Mesenchymal stem cell (in vitro differentiated cells and primary cell): ENCODE measurements at regions not wholly inside any gene's neighbourhood (a gene's known extent, or its start where the extent isn't known, plus 50 kb on each side); places are given as distances from the start of the nearest gene placed in this dataset.
A peak's percentile ranks its signal among the peaks of the same experiment; 100 is the strongest.

Source experiments
- DNase-seq: peaks from one replicate; pipeline ENCODE4 v3.0.0-alpha.2; 2013
- H2AFZ ChIP-seq: one replicate; pipeline ENCODE4 v1.6.1; 2013; ENCODE audit warnings: low read depth, mild to moderate bottlenecking, control low read depth, inconsistent platforms, low read length, moderate library complexity
- H2AK5ac ChIP-seq: 2 replicates; pipeline ENCODE4 v1.6.1; 2013; ENCODE audit warnings: low read length, moderate library complexity, mild to moderate bottlenecking, inconsistent platforms; ENCODE audit not compliant: severe bottlenecking
- H2BK120ac ChIP-seq: one replicate; pipeline ENCODE4 v1.6.1; 2013; ENCODE audit warnings: low read depth, mild to moderate bottlenecking, inconsistent platforms, low read length, moderate library complexity
- H2BK12ac ChIP-seq, 2 experiments: one replicate each; pipeline ENCODE4 v1.6.1; 2013; ENCODE audit warnings: inconsistent platforms in 2 of 2, low read length in 2 of 2, mild to moderate bottlenecking in 2 of 2, moderate library complexity in 2 of 2, control low read depth in 1 of 2
- H2BK15ac ChIP-seq: one replicate; pipeline ENCODE4 v1.6.1; 2013; ENCODE audit warnings: mild to moderate bottlenecking, low read depth, inconsistent platforms; ENCODE audit not compliant: poor library complexity, severe bottlenecking
- H2BK5ac ChIP-seq: 2 replicates; pipeline ENCODE4 v1.6.1; 2013; ENCODE audit warnings: low read depth, mild to moderate bottlenecking, low read length, control low read depth, inconsistent platforms; ENCODE audit not compliant: poor library complexity, severe bottlenecking
- H3K14ac ChIP-seq, 2 experiments: one replicate each; pipeline ENCODE4 v1.6.1; 2013; ENCODE audit warnings: inconsistent platforms in 2 of 2, low read length in 2 of 2, control low read depth in 1 of 2, mild to moderate bottlenecking in 1 of 2, moderate library complexity in 1 of 2
- H3K18ac ChIP-seq, 2 experiments: one replicate each; pipeline ENCODE4 v1.6.1; 2013; ENCODE audit warnings: inconsistent platforms in 2 of 2, low read length in 2 of 2, control low read depth in 1 of 2, low read depth in 1 of 2, mild to moderate bottlenecking in 1 of 2
- H3K23ac ChIP-seq, 2 experiments: one replicate each; pipeline ENCODE4 v1.6.1; 2013; ENCODE audit warnings: inconsistent platforms in 2 of 2, low read length in 2 of 2, mild to moderate bottlenecking in 2 of 2, moderate library complexity in 2 of 2, control low read depth in 1 of 2
- H3K27ac ChIP-seq: 2 replicates; pipeline ENCODE4 v1.5.1; 2013; ENCODE audit warnings: mild to moderate bottlenecking, moderate library complexity, low read length, control low read depth, inconsistent platforms; ENCODE audit not compliant: poor library complexity, severe bottlenecking
- H3K27me3 ChIP-seq, 2 experiments: 2 replicates each; pipeline versions ENCODE4 v1.6.1 to v1.7.0; 2013; ENCODE audit warnings: low read length in 2 of 2, mild to moderate bottlenecking in 2 of 2, moderate library complexity in 2 of 2, control low read depth in 1 of 2, inconsistent platforms in 1 of 2; ENCODE audit not compliant: control insufficient read depth in 1 of 2, insufficient read depth in 1 of 2
- H3K36me3 ChIP-seq, 2 experiments: 2 replicates each; pipeline versions ENCODE4 v1.6.1 to v1.7.0; 2013; ENCODE audit warnings: low read length in 2 of 2, control low read depth in 1 of 2, inconsistent platforms in 1 of 2, low read depth in 1 of 2, mild to moderate bottlenecking in 1 of 2; ENCODE audit not compliant: insufficient read depth in 2 of 2, control insufficient read depth in 1 of 2
- H3K4ac ChIP-seq, 2 experiments: one replicate each; pipeline ENCODE4 v1.6.1; 2013; ENCODE audit warnings: inconsistent platforms in 2 of 2, low read length in 2 of 2, mild to moderate bottlenecking in 2 of 2, moderate library complexity in 2 of 2, control low read depth in 1 of 2, low read depth in 1 of 2
- H3K4me1 ChIP-seq: 2 replicates; pipeline ENCODE4 v1.6.1; 2013; ENCODE audit warnings: low read depth, low read length, control low read depth; ENCODE audit not compliant: control insufficient read depth, insufficient read depth
- H3K4me2 ChIP-seq: 2 replicates; pipeline ENCODE4 v1.6.1; 2013; ENCODE audit warnings: low read length, mild to moderate bottlenecking, inconsistent platforms; ENCODE audit not compliant: poor library complexity, severe bottlenecking
- H3K4me3 ChIP-seq, 2 experiments: 2 replicates each; pipeline versions ENCODE4 v1.5.1 to v1.7.0; 2013; ENCODE audit warnings: low read length in 2 of 2, mild to moderate bottlenecking in 2 of 2, control low read depth in 1 of 2, low read depth in 1 of 2; ENCODE audit not compliant: insufficient read depth in 1 of 2
- H3K79me1 ChIP-seq: replicated peaks from 2 replicates; pipeline ENCODE4 v1.6.1; 2013; ENCODE audit warnings: mild to moderate bottlenecking, control low read depth, low read length, inconsistent platforms; ENCODE audit not compliant: poor library complexity, severe bottlenecking
- H3K9ac ChIP-seq: 2 replicates; pipeline ENCODE4 v1.7.0; 2013; ENCODE audit warnings: mild to moderate bottlenecking, low read length, moderate library complexity
- H3K9me3 ChIP-seq: 2 replicates; pipeline ENCODE4 v1.7.0; 2013; ENCODE audit warnings: mild to moderate bottlenecking, low read length; ENCODE audit not compliant: control insufficient read depth
- H4K8ac ChIP-seq: one replicate; pipeline ENCODE4 v1.6.1; 2013; ENCODE audit warnings: inconsistent platforms, mild to moderate bottlenecking, low read length, moderate library complexity
- H4K91ac ChIP-seq: one replicate; pipeline ENCODE4 v1.6.1; 2013; ENCODE audit warnings: mild to moderate bottlenecking, low read length, inconsistent platforms
- WGBS: methylation state at CpG from one replicate; pipeline ENCODE4 v1.1.7; 2013; ENCODE audit warnings: mixed read lengths; 5-methylcytosine and 5-hydroxymethylcytosine counted together

- DNase-seq: peak; percentile 39
- H3K27me3 ChIP-seq: peaks cover 0 to 26% of the 10 kb centered on the region in 2 experiments
- H3K14ac ChIP-seq: no peak overlapping the region
- no peak overlapping the region for H4K8ac ChIP-seq
- no peak overlapping the region for H2BK12ac ChIP-seq
- no peaks in the 10 kb centered on the region for H3K9me3 ChIP-seq
- no peak overlapping the region for H3K4me3 ChIP-seq
- H3K79me1 ChIP-seq: no peaks in the 10 kb centered on the region
- H2BK15ac ChIP-seq: no peak overlapping the region
- no peak overlapping the region for H3K9ac ChIP-seq
- no peak overlapping the region for H2BK120ac ChIP-seq
- peak overlapping the region in 1 of 2 experiments; percentile 52 for H3K18ac ChIP-seq
- H2BK5ac ChIP-seq: no peak overlapping the region
- H4K91ac ChIP-seq: no peak overlapping the region
- no peak overlapping the region for H2AFZ ChIP-seq
- no peak overlapping the region for H2AK5ac ChIP-seq
- H3K23ac ChIP-seq: no peak overlapping the region
- peaks cover 3% of the 10 kb centered on the region for H3K4me1 ChIP-seq
- no peak overlapping the region for H3K4ac ChIP-seq
- H3K36me3 ChIP-seq: no peaks in the 10 kb centered on the region
- no peak overlapping the region for H3K27ac ChIP-seq
- no peak overlapping the region for H3K4me2 ChIP-seq
- 76% methylated on average over 3 of the region's 5 CpGs for WGBS
Measured at GRCh38 chr4:30538794-30539193, 181.4 kb upstream of the PCDH7 start.

- Histone ChIP-seq H3K4ac (no peak overlapping the region), H3K23ac (no peak overlapping the region), H2AFZ (peak overlapping the region; percentile 4), H3K9me3 (no peaks in the 10 kb centered on the region), H3K18ac (peak overlapping the region in 1 of 2 experiments; percentile 62), H3K4me2 (no peak overlapping the region), H3K79me1 (no peaks in the 10 kb centered on the region), H2BK15ac (no peak overlapping the region), H3K36me3 (no peaks in the 10 kb centered on the region), H4K91ac (no peak overlapping the region), H2AK5ac (no peak overlapping the region), H3K4me3 (no peak overlapping the region), H3K9ac (no peak overlapping the region), H3K4me1 (no peaks in the 10 kb centered on the region), H3K27me3 (peaks cover 0 to 21% of the 10 kb centered on the region in 2 experiments), H2BK12ac (peak overlapping the region in 1 of 2 experiments; percentile 78), H2BK5ac (no peak overlapping the region), H4K8ac (no peak overlapping the region), H2BK120ac (no peak overlapping the region), H3K27ac (no peak overlapping the region), H3K14ac (no peak overlapping the region)
- no peak for DNase-seq
- WGBS: 94% methylated on average over 1 of the region's 1 CpG
Measured at GRCh38 chr4:30543057-30543456, 177.1 kb upstream of the PCDH7 start.

- Histone ChIP-seq H3K4ac (peak overlapping the region in 1 of 2 experiments; percentile 24), H2BK5ac (no peak overlapping the region), H3K9me3 (no peaks in the 10 kb centered on the region), H4K8ac (peak overlapping the region; percentile 70), H3K23ac (no peak overlapping the region), H3K9ac (no peak overlapping the region), H4K91ac (peak overlapping the region; percentile 70), H3K4me1 (no peaks in the 10 kb centered on the region), H2AFZ (no peak overlapping the region), H3K36me3 (no peaks in the 10 kb centered on the region), H3K4me3 (no peak overlapping the region), H3K27me3 (no peaks in the 10 kb centered on the region), H2BK120ac (no peak overlapping the region), H3K14ac (peak overlapping the region in 1 of 2 experiments; percentile 60), H2BK12ac (peak overlapping the region; percentile 49 to 89), H3K79me1 (no peaks in the 10 kb centered on the region), H3K27ac (no peak overlapping the region), H3K4me2 (no peak overlapping the region), H3K18ac (peak overlapping the region; percentile 80 to 87), H2AK5ac (no peak overlapping the region), H2BK15ac (no peak overlapping the region)
- 71% methylated on average over 1 of the region's 1 CpG for WGBS
- peak; percentile 51 for DNase-seq
Measured at GRCh38 chr4:30553151-30553550, 167.0 kb upstream of the PCDH7 start.

GRCh38 chr4:30553706-30554105 lies 166.5 kb upstream of the PCDH7 start:
- Histone ChIP-seq H3K4ac (peak overlapping the region in 1 of 2 experiments; percentile 24), H2BK5ac (no peak overlapping the region), H4K8ac (peak overlapping the region; percentile 70), H3K36me3 (no peaks in the 10 kb centered on the region), H3K9me3 (no peaks in the 10 kb centered on the region), H3K4me3 (no peak overlapping the region), H3K18ac (peak overlapping the region; percentile 80 to 87), H2BK15ac (no peak overlapping the region), H4K91ac (peak overlapping the region; percentile 70), H3K4me1 (no peaks in the 10 kb centered on the region), H3K4me2 (no peak overlapping the region), H3K27ac (no peak overlapping the region), H3K23ac (no peak overlapping the region), H3K27me3 (no peaks in the 10 kb centered on the region), H2AFZ (no peak overlapping the region), H2BK120ac (no peak overlapping the region), H2BK12ac (no peak overlapping the region), H3K9ac (no peak overlapping the region), H3K14ac (no peak overlapping the region), H3K79me1 (no peaks in the 10 kb centered on the region), H2AK5ac (no peak overlapping the region)
- peak; percentile 73 for DNase-seq
- WGBS: 0% methylated on average over 1 of the region's 1 CpG
